ENCODE measurements at regions not wholly inside any gene's neighbourhood (a gene's known extent, or its start where the extent isn't known, plus 50 kb on each side); places are given as distances from the start of the nearest gene placed in this dataset.

- no peaks in the 10 kb centered on the region for H3F3A ChIP-seq (ENCODE audit: insufficient read depth, low read length)
- H3K9me3 ChIP-seq (ENCODE audit: low read length): no peaks in the 10 kb centered on the region
- no peaks in the 10 kb centered on the region for H3K4me1 ChIP-seq (ENCODE audit: insufficient read depth, low read length, severe bottlenecking)
- H4K20me1 ChIP-seq (ENCODE audit: insufficient read depth, low read length): no peaks in the 10 kb centered on the region
- H3K4me2 ChIP-seq (ENCODE audit: low read length): no peak overlapping the region
- TF ChIP-seq EZH2 (IDR thresholded peaks at IDR 0.05; ENCODE audit: borderline replicate concordance, low read length) (no peak), CTCF (IDR thresholded peaks at IDR 0.05; ENCODE audit: low read length) (no peak)
- no peak overlapping the region for H2AFZ ChIP-seq (ENCODE audit: low read length)
- no peaks in the 10 kb centered on the region for H3K79me2 ChIP-seq (ENCODE audit: insufficient read depth, low read length)
- H3K9me2 ChIP-seq (ENCODE audit: low read depth, low read length): no peaks in the 10 kb centered on the region
- no peak overlapping the region for H3K27ac ChIP-seq (ENCODE audit: low read depth, low read length, poor library complexity, severe bottlenecking)
- H3K9ac ChIP-seq (ENCODE audit: low read length): no peak overlapping the region
- H3K36me3 ChIP-seq (ENCODE audit: insufficient read depth, low read length): no peaks in the 10 kb centered on the region
- no peak overlapping the region for H3K4me3 ChIP-seq (ENCODE audit: low read depth, low read length, poor library complexity, severe bottlenecking)
- H3K27me3 ChIP-seq (ENCODE audit: insufficient read depth, low read length): no peaks in the 10 kb centered on the region
Observed at GRCh38 chr12:94748726-94749421, 98.5 kb upstream of the TMCC3 start.

- Histone ChIP-seq H3K4me1 (ENCODE audit: insufficient read depth, low read length, severe bottlenecking) (no peaks in the 10 kb centered on the region), H4K20me1 (ENCODE audit: insufficient read depth, low read length) (no peaks in the 10 kb centered on the region), H3K9me3 (ENCODE audit: low read length) (no peaks in the 10 kb centered on the region), H3F3A (ENCODE audit: insufficient read depth, low read length) (no peaks in the 10 kb centered on the region), H3K27me3 (ENCODE audit: insufficient read depth, low read length) (no peaks in the 10 kb centered on the region), H3K4me3 (ENCODE audit: low read depth, low read length, poor library complexity, severe bottlenecking) (no peak overlapping the region), H3K36me3 (ENCODE audit: insufficient read depth, low read length) (no peaks in the 10 kb centered on the region), H2AFZ (ENCODE audit: low read length) (no peak overlapping the region), H3K79me2 (ENCODE audit: insufficient read depth, low read length) (no peaks in the 10 kb centered on the region), H3K9ac (ENCODE audit: low read length) (no peak overlapping the region), H3K27ac (ENCODE audit: low read depth, low read length, poor library complexity, severe bottlenecking) (no peak overlapping the region), H3K4me2 (ENCODE audit: low read length) (no peak overlapping the region), H3K9me2 (ENCODE audit: low read depth, low read length) (no peaks in the 10 kb centered on the region)
- TF ChIP-seq CTCF (IDR thresholded peaks at IDR 0.05; ENCODE audit: low read length) (no peak), EZH2 (IDR thresholded peaks at IDR 0.05; ENCODE audit: borderline replicate concordance, low read length) (no peak)
Observed at GRCh38 chr12:94745562-94745961, 95.2 kb upstream of the TMCC3 start.

GRCh38 chr12:94743174-94743573 lies 92.8 kb upstream of the TMCC3 start:
- no peaks in the 10 kb centered on the region for H3K79me2 ChIP-seq (ENCODE audit: insufficient read depth, low read length)
- no peaks in the 10 kb centered on the region for H3K27me3 ChIP-seq (ENCODE audit: insufficient read depth, low read length)
- no peaks in the 10 kb centered on the region for H3F3A ChIP-seq (ENCODE audit: insufficient read depth, low read length)
- no peak overlapping the region for H2AFZ ChIP-seq (ENCODE audit: low read length)
- no peaks in the 10 kb centered on the region for H3K4me1 ChIP-seq (ENCODE audit: insufficient read depth, low read length, severe bottlenecking)
- H3K9ac ChIP-seq (ENCODE audit: low read length): no peak overlapping the region
- H4K20me1 ChIP-seq (ENCODE audit: insufficient read depth, low read length): no peaks in the 10 kb centered on the region
- H3K36me3 ChIP-seq (ENCODE audit: insufficient read depth, low read length): no peaks in the 10 kb centered on the region
- no peaks in the 10 kb centered on the region for H3K9me3 ChIP-seq (ENCODE audit: low read length)
- no peak overlapping the region for H3K27ac ChIP-seq (ENCODE audit: low read depth, low read length, poor library complexity, severe bottlenecking)
- no peak overlapping the region for H3K4me3 ChIP-seq (ENCODE audit: low read depth, low read length, poor library complexity, severe bottlenecking)
- H3K4me2 ChIP-seq (ENCODE audit: low read length): no peak overlapping the region
- no peak for TF ChIP-seq EZH2 (IDR thresholded peaks at IDR 0.05; ENCODE audit: borderline replicate concordance, low read length)
- TF ChIP-seq CTCF (IDR thresholded peaks at IDR 0.05; ENCODE audit: low read length): no peak
- no peaks in the 10 kb centered on the region for H3K9me2 ChIP-seq (ENCODE audit: low read depth, low read length)
